ENCODE measurements at regions not wholly inside any gene's neighbourhood (a gene's known extent, or its start where the extent isn't known, plus 50 kb on each side); places are given as distances from the start of the nearest gene placed in this dataset.

- Histone ChIP-seq H3K4me3 (no peak overlapping the region), H3K27me3 (no peaks in the 10 kb centered on the region), H3K9me3 (no peaks in the 10 kb centered on the region), H3K36me3 (no peaks in the 10 kb centered on the region), H3K4me1 (no peaks in the 10 kb centered on the region), H3K27ac (no peak overlapping the region)
- no peak for TF ChIP-seq POLR2A (IDR thresholded peaks at IDR 0.05)
- no peak for TF ChIP-seq CTCF (IDR thresholded peaks at IDR 0.05)
- DNase-seq, result no peak
These were observed 167.6 kb downstream of the YIPF5 start for GRCh38 chr5:144002876-144003275.

GRCh38 chr5:144003636-144004035, 166.8 kb downstream of the YIPF5 start:
- H3K27me3 ChIP-seq, result no peaks in the 10 kb centered on the region
- H3K27ac ChIP-seq, result no peak overlapping the region
- H3K4me3 ChIP-seq, result no peak overlapping the region
- no peak for DNase-seq
- no peaks in the 10 kb centered on the region for H3K36me3 ChIP-seq
- TF ChIP-seq CTCF (IDR thresholded peaks at IDR 0.05) (no peak), POLR2A (IDR thresholded peaks at IDR 0.05) (no peak)
- H3K4me1 ChIP-seq, result no peaks in the 10 kb centered on the region
- H3K9me3 ChIP-seq, result no peaks in the 10 kb centered on the region

- Histone ChIP-seq H3K4me1 (no peaks in the 10 kb centered on the region), H3K36me3 (no peaks in the 10 kb centered on the region), H3K4me3 (no peak overlapping the region), H3K9me3 (no peaks in the 10 kb centered on the region), H3K27me3 (no peaks in the 10 kb centered on the region), H3K27ac (no peak overlapping the region)
- no peak for DNase-seq
- TF ChIP-seq CTCF (IDR thresholded peaks at IDR 0.05) (no peak), POLR2A (IDR thresholded peaks at IDR 0.05) (no peak)
These were observed 166.3 kb downstream of the YIPF5 start for GRCh38 chr5:144004146-144004545.

GRCh38 chr5:144004751-144005150, 165.7 kb downstream of the YIPF5 start:
- no peak for DNase-seq
- Histone ChIP-seq H3K4me3 (no peak overlapping the region), H3K36me3 (no peaks in the 10 kb centered on the region), H3K9me3 (no peaks in the 10 kb centered on the region), H3K27me3 (no peaks in the 10 kb centered on the region), H3K27ac (no peak overlapping the region), H3K4me1 (no peaks in the 10 kb centered on the region)
- TF ChIP-seq CTCF (IDR thresholded peaks at IDR 0.05) (no peak), POLR2A (IDR thresholded peaks at IDR 0.05) (no peak)

GRCh38 chr5:144009116-144009515, 161.3 kb downstream of the YIPF5 start:
- no peak overlapping the region for H3K4me3 ChIP-seq

More at GRCh38 chr5:144009116-144009515, 161.3 kb downstream of the YIPF5 start:
- Histone ChIP-seq H3K36me3 (no peaks in the 10 kb centered on the region), H3K27me3 (no peaks in the 10 kb centered on the region), H3K9me3 (no peaks in the 10 kb centered on the region), H3K4me1 (no peaks in the 10 kb centered on the region), H3K27ac (no peak overlapping the region)
- no peak for TF ChIP-seq POLR2A (IDR thresholded peaks at IDR 0.05)
- no peak for TF ChIP-seq CTCF (IDR thresholded peaks at IDR 0.05)
- DNase-seq, result no peak
